Heart right ventricle (tissue), 16 donors: ENCODE measurements at regions not wholly inside any gene's neighbourhood (a gene's known extent, or its start where the extent isn't known, plus 50 kb on each side); places are given as distances from the start of the nearest gene placed in this dataset.

Experiments
- ATAC-seq, 8 donors: fragments of 200-7000 bp; cut with Tn5 transposase; one replicate each; pipeline ENCODE4 v1.9.1; 2020; ENCODE audit warnings: mild to moderate bottlenecking in 8 of 8, moderate library complexity in 8 of 8, moderate number of reproducible peaks in 1 of 8
- DNase-seq, 2 donors: peaks; one replicate each; pipeline ENCODE4 v3.0.0-alpha.2; 2020
- H3K27ac ChIP-seq, 10 donors: fragments of 200-600 bp; sonication (generic) in 2 of 10; one replicate each; pipeline versions ENCODE4 v1.5.0 to v1.8.0; 2020 to 2022; ENCODE audit warnings: mild to moderate bottlenecking in 3 of 10
- H3K27me3 ChIP-seq, 7 donors: fragments of 200-600 bp; one replicate each; pipeline ENCODE4 v1.8.0; 2021 to 2022; ENCODE audit warnings: mild to moderate bottlenecking in 2 of 7
- H3K36me3 ChIP-seq, 9 donors: fragments of 200-600 bp; sonication (generic) in 1 of 9; one replicate each; pipeline versions ENCODE4 v1.5.0 to v1.8.0; 2020 to 2022; ENCODE audit warnings: mild to moderate bottlenecking in 2 of 9
- H3K4me1 ChIP-seq, 9 donors: fragments of 200-600 bp; sonication (generic) in 1 of 9; one replicate each; pipeline versions ENCODE4 v1.5.0 to v1.8.0; 2020 to 2022; ENCODE audit warnings: mild to moderate bottlenecking in 4 of 9
- H3K4me3 ChIP-seq, 10 donors: fragments of 200-600 bp; sonication (generic) in 2 of 10; one replicate each; pipeline versions ENCODE4 v1.5.0 to v1.8.0; 2020 to 2022; ENCODE audit warnings: mild to moderate bottlenecking in 7 of 10, moderate library complexity in 2 of 10
- H3K9me3 ChIP-seq, 11 donors: fragments of 200-600 bp in 10 of 11; sonication (generic) in 2 of 11; one replicate each; pipeline versions ENCODE4 v1.5.0 to v1.8.0; 2013 to 2022; ENCODE audit warnings: mild to moderate bottlenecking in 2 of 11, control low read depth in 1 of 11, moderate library complexity in 1 of 11
- CTCF ChIP-seq, 9 donors: fragments of 200-600 bp; sonication (generic) in 2 of 9; IDR thresholded peaks; one replicate each; pipeline versions ENCODE4 v1.5.0 to v1.8.0; 2021 to 2022; ENCODE audit warnings: antibody characterized with exemption in 9 of 9, mild to moderate bottlenecking in 5 of 9, moderate library complexity in 1 of 9
- whole genome bisulfite sequencing, 2 donors: extraction: QIAGEN DNeasy Blood & Tissue Kit; methylation state at CpG; one replicate each; pipeline ENCODE4 v1.1.7; 2013; ENCODE audit warnings: inconsistent platforms in 1 of 2; 5-methylcytosine and 5-hydroxymethylcytosine counted together
- intact Hi-C, 10 donors: fragments of 100-400 bp; cut with DNase I; formaldehyde crosslinking; loops; one replicate each; pipeline versions ENCODE4 v1.11.1 to v1.14.2; 2022
- donor health status: Arrhythmogenic right ventricular cardiomyopathy.
- donor health status: ischemic (EF 13 %, LVEDD 7.1; RV severe dilation, severe dysfunction).
- donor health status: healthy with polysubstance abuse.
- donor health status: DM: no; HTN: yes; CAD: no.
- donor health status: DM: no; HTN: no; CAD: no.
- donor health status: ischemic (EF 25% LVEDD 6.9; RV normal size, moderate dysfunction).
- donor health status: ischemic (EF 25% LVEDD 5.7; RV mildly dilated, moderate dysfunction).
- donor health status: healthy.
- donor health status: DM: yes; HTN: yes; CAD: no.
- donor health status: Ischemic cardiomyopathy.
- donor health status: ischemic (EF 35%, LVEDD 5.7; RV mildly dilated, moderate dysfunction).
- donor health status: nonischemic (EF 11% LVEDD 7.7; RV severe dilation, severe dysfunction).
- donor health status: DM: yes; HTN: yes; CAD: no.
- donor health status: PGD.
- donor health status: ischemic (EF 29% LVEDD 5.4; RV normal size, mild dysfunction).
- donor health status: nonischemic (EF 23%, LVEDD 6.1; RV moderate dilation, normal function).

GRCh38 chr13:75170311-75170710 lies 311.7 kb downstream of the TBC1D4 start:
- ATAC-seq = no peak
- WGBS, 2 donors = 56 to 59% methylated on average over 3 of the region's 3 CpGs

GRCh38 chr13:75165543-75166230 lies 316.3 kb downstream of the TBC1D4 start:
- 73 to 85% methylated on average over 4 of the region's 4 CpGs for WGBS, 2 donors
- H3K27me3 ChIP-seq = no peaks in the 10 kb centered on the region
- intact Hi-C loops = no loop called here
- H3K4me3 ChIP-seq = no peak overlapping the region
- no peak for TF ChIP-seq CTCF (IDR thresholded peaks at IDR 0.05)
- ATAC-seq = no peak
- no peaks in the 10 kb centered on the region for H3K36me3 ChIP-seq
- no peaks in the 10 kb centered on the region for H3K9me3 ChIP-seq
- no peak for DNase-seq
- peaks cover 0 to 2% (median 0%) of the 10 kb centered on the region in 9 donors for H3K4me1 ChIP-seq
- H3K27ac ChIP-seq = no peak overlapping the region

More at GRCh38 chr13:75170311-75170710, 311.7 kb downstream of the TBC1D4 start:
- no peak for TF ChIP-seq CTCF (IDR thresholded peaks at IDR 0.05)
- no peak overlapping the region for H3K4me3 ChIP-seq
- no peaks in the 10 kb centered on the region for H3K27me3 ChIP-seq
- intact Hi-C loops = no loop called here
- H3K4me1 ChIP-seq = peaks cover 0 to 2% (median 0%) of the 10 kb centered on the region in 9 donors
- no peak for DNase-seq
- H3K9me3 ChIP-seq = peaks cover 0 to 4% (median 0%) of the 10 kb centered on the region in 11 donors
- no peak overlapping the region for H3K27ac ChIP-seq
- H3K36me3 ChIP-seq = no peaks in the 10 kb centered on the region

GRCh38 chr13:75161804-75162203 lies 320.2 kb downstream of the TBC1D4 start:
- Histone ChIP-seq H3K4me1 (no peaks in the 10 kb centered on the region), H3K4me3 (no peak overlapping the region), H3K27ac (no peak overlapping the region), H3K9me3 (peaks cover 0 to 3% (median 0%) of the 10 kb centered on the region in 11 donors), H3K36me3 (no peaks in the 10 kb centered on the region), H3K27me3 (no peaks in the 10 kb centered on the region)
- 81 to 83% methylated on average over 8 of the region's 8 CpGs for WGBS, 2 donors
- TF ChIP-seq CTCF (IDR thresholded peaks at IDR 0.05) = no peak
- ATAC-seq (no peak), DNase-seq (no peak)
- intact Hi-C loops = no loop called here

GRCh38 chr13:75160984-75161383 lies 321.0 kb downstream of the TBC1D4 start:
- TF ChIP-seq CTCF (IDR thresholded peaks at IDR 0.05) = no peak
- ATAC-seq = no peak
- intact Hi-C loops = no loop called here
- peaks cover 0 to 11% (median 3%) of the 10 kb centered on the region in 11 donors for H3K9me3 ChIP-seq
- 94 to 98% methylated on average over 1 of the region's 1 CpG for WGBS, 2 donors
- no peak overlapping the region for H3K27ac ChIP-seq
- H3K27me3 ChIP-seq = no peaks in the 10 kb centered on the region
- H3K4me1 ChIP-seq = no peaks in the 10 kb centered on the region
- no peak for DNase-seq
- H3K4me3 ChIP-seq = no peak overlapping the region
- H3K36me3 ChIP-seq = no peaks in the 10 kb centered on the region
